GM12892 (cell line): ENCODE measurements at regions not wholly inside any gene's neighbourhood (a gene's known extent, or its start where the extent isn't known, plus 50 kb on each side); places are given as distances from the start of the nearest gene placed in this dataset.
"Not testable (repeated sequence)": the region's sequence is repeated elsewhere in the genome, so short reads cannot be mapped to it uniquely, and the experiment has no call there.

ENCODE experiments used
- POLR2A ChIP-seq: IDR thresholded peaks from 2 replicates; pipeline ENCODE4 v1.6.1; 2011; ENCODE audit warnings: low read depth, low read length, control low read depth
- POLR2AphosphoS5 ChIP-seq: IDR thresholded peaks from 2 replicates; pipeline ENCODE4 v1.6.1; 2011; ENCODE audit warnings: low read depth, low read length, control low read depth
- TAF1 ChIP-seq: IDR thresholded peaks from 2 replicates; pipeline ENCODE4 v1.6.1; 2011; ENCODE audit warnings: low read depth, mild to moderate bottlenecking, control low read depth, low read length, borderline replicate concordance

DNA sequence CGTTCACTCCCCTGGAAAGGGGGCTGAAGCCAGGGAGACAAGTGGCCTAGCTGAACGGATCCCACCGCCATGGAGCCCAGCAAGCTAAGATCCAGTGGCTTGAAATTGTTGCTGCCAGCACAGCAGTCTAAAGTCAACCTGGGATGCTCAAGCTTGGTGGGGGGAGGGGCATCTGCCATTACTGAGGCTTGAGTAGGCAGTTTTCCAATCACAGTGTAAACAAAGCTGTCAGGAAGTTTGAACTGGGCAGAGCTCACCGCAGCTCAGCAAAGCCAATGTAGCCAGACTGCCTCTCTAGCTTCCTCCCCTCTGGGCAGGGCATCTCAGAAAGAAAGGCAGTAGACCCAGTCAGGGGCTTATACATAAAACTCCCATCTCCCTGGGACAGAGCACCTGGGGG, 470.0 kb upstream of the DIAPH2 start:
- not testable (repeated sequence) for TF ChIP-seq POLR2A, TAF1, POLR2AphosphoS5
